ENCODE measurements at regions not wholly inside any gene's neighbourhood (a gene's known extent, or its start where the extent isn't known, plus 50 kb on each side); places are given as distances from the start of the nearest gene placed in this dataset. TPM values are rescaled to one million over a fixed set of nuclear protein-coding genes. Genes with fewer than 3 reads are reported as not detected.
"Not testable (repeated sequence)": the region's sequence is repeated elsewhere in the genome, so short reads cannot be mapped to it uniquely, and the experiment has no call there.

DNA sequence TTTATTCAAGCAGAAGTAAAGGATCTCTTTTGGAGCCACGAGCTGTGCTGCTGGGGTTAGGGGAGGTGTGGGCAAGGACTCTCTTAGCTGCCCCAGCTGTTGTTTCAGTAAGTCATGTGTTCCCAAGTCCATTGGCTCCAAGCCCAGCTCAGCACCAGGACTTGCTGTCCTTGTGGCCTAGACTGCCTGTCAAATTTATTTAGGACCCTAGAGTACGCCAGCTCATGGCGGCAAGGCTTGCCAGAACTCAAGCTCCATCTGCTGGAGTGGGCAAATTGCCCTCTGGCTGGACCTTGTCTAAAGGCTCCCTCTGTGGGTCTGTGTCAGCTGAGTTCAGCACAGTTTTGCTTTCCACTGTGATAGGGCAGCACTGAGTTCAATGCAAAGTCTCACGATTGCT, 106.6 kb upstream of the POTEB2 start:
- H3K27ac ChIP-seq (ENCODE audit: low read depth in 1 of 2, low read length in 2 of 2); H3K36me3 ChIP-seq (replicated peaks in 1 of 2; ENCODE audit: control insufficient read depth in 1 of 2, insufficient read depth in 2 of 2, low read length in 2 of 2); H3K9me3 Mint-ChIP-seq; H3K4me1 ChIP-seq (ENCODE audit: control insufficient read depth in 1 of 2, insufficient read depth in 2 of 2, low read length in 2 of 2); DNase-seq; H3K4me3 ChIP-seq (replicated peaks in 1 of 3; ENCODE audit: low read depth in 2 of 3, low read length in 3 of 3); H3K4me2 ChIP-seq (replicated peaks; ENCODE audit: extremely low read depth, low read length, poor library complexity, severe bottlenecking); H3K27ac Mint-ChIP-seq; H3K9ac ChIP-seq (ENCODE audit: insufficient read depth, low read length, poor library complexity, severe bottlenecking); H3K27me3 Mint-ChIP-seq (ENCODE audit: low read depth in 3 of 3); H3K36me3 Mint-ChIP-seq; H3K27me3 ChIP-seq (ENCODE audit: control insufficient read depth in 2 of 2, insufficient read depth in 2 of 2, low read length in 2 of 2); intact Hi-C loops (cut with micrococcal nuclease); H3K79me2 ChIP-seq (ENCODE audit: insufficient read depth, low read length); H4K20me1 ChIP-seq (ENCODE audit: insufficient read depth, low read length); H3K4me3 Mint-ChIP-seq; H2AFZ ChIP-seq (ENCODE audit: insufficient read depth, low read depth, low read length, poor library complexity, severe bottlenecking); H3K9me3 ChIP-seq (replicated peaks in 1 of 2; ENCODE audit: control insufficient read depth in 1 of 2, insufficient read depth in 1 of 2, low read length in 2 of 2); H3K4me1 Mint-ChIP-seq: not testable (repeated sequence)
- WGBS (ENCODE audit: insufficient coverage), result no CpG with 5 or more reads among the region's 4 CpGs

- H4K20me1 ChIP-seq (ENCODE audit: insufficient read depth, low read length); DNase-seq; H3K36me3 ChIP-seq (replicated peaks in 1 of 2; ENCODE audit: control insufficient read depth in 1 of 2, insufficient read depth in 2 of 2, low read length in 2 of 2); intact Hi-C loops (cut with micrococcal nuclease); H3K4me1 ChIP-seq (ENCODE audit: control insufficient read depth in 1 of 2, insufficient read depth in 2 of 2, low read length in 2 of 2); H3K27ac Mint-ChIP-seq; H3K27ac ChIP-seq (ENCODE audit: low read depth in 1 of 2, low read length in 2 of 2); H3K27me3 ChIP-seq (ENCODE audit: control insufficient read depth in 2 of 2, insufficient read depth in 2 of 2, low read length in 2 of 2); H3K79me2 ChIP-seq (ENCODE audit: insufficient read depth, low read length); H3K9ac ChIP-seq (ENCODE audit: insufficient read depth, low read length, poor library complexity, severe bottlenecking); H3K27me3 Mint-ChIP-seq (ENCODE audit: low read depth in 3 of 3); H2AFZ ChIP-seq (ENCODE audit: insufficient read depth, low read depth, low read length, poor library complexity, severe bottlenecking); H3K4me3 Mint-ChIP-seq; H3K4me1 Mint-ChIP-seq; H3K9me3 Mint-ChIP-seq; H3K36me3 Mint-ChIP-seq; H3K4me2 ChIP-seq (replicated peaks; ENCODE audit: extremely low read depth, low read length, poor library complexity, severe bottlenecking); H3K9me3 ChIP-seq (replicated peaks in 1 of 2; ENCODE audit: control insufficient read depth in 1 of 2, insufficient read depth in 1 of 2, low read length in 2 of 2); H3K4me3 ChIP-seq (replicated peaks in 1 of 3; ENCODE audit: low read depth in 2 of 3, low read length in 3 of 3): not testable (repeated sequence)
- no CpG with 5 or more reads among the region's 2 CpGs for WGBS (ENCODE audit: insufficient coverage)
Observed at GRCh38 chr15:20959299-20959698, 93.2 kb upstream of the POTEB2 start.

GRCh38 chr15:20929322-20929721, 63.2 kb upstream of the POTEB2 start:
- H3K27ac ChIP-seq (ENCODE audit: low read depth in 1 of 2, low read length in 2 of 2); H3K36me3 ChIP-seq (replicated peaks in 1 of 2; ENCODE audit: control insufficient read depth in 1 of 2, insufficient read depth in 2 of 2, low read length in 2 of 2); H3K4me3 ChIP-seq (replicated peaks in 1 of 3; ENCODE audit: low read depth in 2 of 3, low read length in 3 of 3); H3K4me3 Mint-ChIP-seq; H3K4me1 Mint-ChIP-seq; H3K27me3 Mint-ChIP-seq (ENCODE audit: low read depth in 3 of 3); H3K4me2 ChIP-seq (replicated peaks; ENCODE audit: extremely low read depth, low read length, poor library complexity, severe bottlenecking); H2AFZ ChIP-seq (ENCODE audit: insufficient read depth, low read depth, low read length, poor library complexity, severe bottlenecking); H3K27ac Mint-ChIP-seq; H3K79me2 ChIP-seq (ENCODE audit: insufficient read depth, low read length); H4K20me1 ChIP-seq (ENCODE audit: insufficient read depth, low read length); DNase-seq; H3K27me3 ChIP-seq (ENCODE audit: control insufficient read depth in 2 of 2, insufficient read depth in 2 of 2, low read length in 2 of 2); H3K9me3 ChIP-seq (replicated peaks in 1 of 2; ENCODE audit: control insufficient read depth in 1 of 2, insufficient read depth in 1 of 2, low read length in 2 of 2); H3K9ac ChIP-seq (ENCODE audit: insufficient read depth, low read length, poor library complexity, severe bottlenecking); H3K9me3 Mint-ChIP-seq; H3K36me3 Mint-ChIP-seq; H3K4me1 ChIP-seq (ENCODE audit: control insufficient read depth in 1 of 2, insufficient read depth in 2 of 2, low read length in 2 of 2); intact Hi-C loops (cut with micrococcal nuclease): not testable (repeated sequence)
- no CpG with 5 or more reads among the region's 2 CpGs for WGBS (ENCODE audit: insufficient coverage)

Small RNA genes lying in the stretch of these regions (small RNA-seq; reads per million reads assigned to genes)
- gene IGHD1OR15-1B (ENCODE audit: insufficient read length, low read depth), result not detected
- not detected for gene IGHD2OR15-2B (ENCODE audit: insufficient read length, low read depth)
- not detected for gene IGHD3OR15-3B (ENCODE audit: insufficient read length, low read depth)
- not detected for gene IGHD4OR15-4B (ENCODE audit: insufficient read length, low read depth)
- not detected for gene IGHD5OR15-5B (ENCODE audit: insufficient read length, low read depth)
- gene MIR5701-1 (ENCODE audit: insufficient read length, low read depth), result not detected
- gene RN7SL400P (ENCODE audit: insufficient read length, low read depth), result not detected

All from CD14-positive monocyte (primary cell).